Left hindlimb (tissue), 1 donor: ENCODE measurements at regions not wholly inside any gene's neighbourhood (a gene's known extent, or its start where the extent isn't known, plus 50 kb on each side); places are given as distances from the start of the nearest gene placed in this dataset.
"Not testable (repeated sequence)": the region's sequence is repeated elsewhere in the genome, so short reads cannot be mapped to it uniquely, and the experiment has no call there.

Source experiments
- DNase-seq: peaks from one replicate; pipeline ENCODE4 v3.0.0-alpha.2; 2018

- DNase-seq, result no peak
These were observed 270.6 kb upstream of the REG3G start for GRCh38 chr2:78754930-78755329.

- no peak for DNase-seq
These were observed 268.3 kb upstream of the REG3G start for GRCh38 chr2:78757191-78757590.

GRCh38 chr2:78757640-78758039 is 267.9 kb upstream of the REG3G start:
- no peak for DNase-seq

GRCh38 chr2:78758765-78759164 is 266.7 kb upstream of the REG3G start:
- DNase-seq, result not testable (repeated sequence)

GRCh38 chr2:78766459-78766858 is 259.0 kb upstream of the REG3G start:
- DNase-seq, result no peak

- no peak for DNase-seq
These were observed 257.5 kb upstream of the REG3G start for GRCh38 chr2:78768016-78768415.

GRCh38 chr2:78775291-78775690 is 250.2 kb upstream of the REG3G start:
- no peak for DNase-seq

GRCh38 chr2:78778756-78779510 is 246.6 kb upstream of the REG3G start:
- no peak for DNase-seq

GRCh38 chr2:78779761-78780160 is 245.7 kb upstream of the REG3G start:
- peak; percentile 51 for DNase-seq

- DNase-seq, result peak; percentile 36
These were observed 245.2 kb upstream of the REG3G start for GRCh38 chr2:78780256-78780655.

GRCh38 chr2:78780864-78781583 is 244.5 kb upstream of the REG3G start:
- DNase-seq, result peak; percentile 37

- DNase-seq, result no peak
These were observed 243.3 kb upstream of the REG3G start for GRCh38 chr2:78782196-78782595.

- DNase-seq, result no peak
These were observed 213.4 kb upstream of the REG3G start for GRCh38 chr2:78811955-78812610.

GRCh38 chr2:78814331-78814986 is 211.0 kb upstream of the REG3G start:
- DNase-seq, result no peak

GRCh38 chr2:78817430-78817829 is 208.1 kb upstream of the REG3G start:
- DNase-seq, result no peak

GRCh38 chr2:78832481-78832880 is 193.0 kb upstream of the REG3G start:
- no peak for DNase-seq

- DNase-seq, result no peak
These were observed 186.2 kb upstream of the REG3G start for GRCh38 chr2:78839259-78839658.

- DNase-seq, result not testable (repeated sequence)
These were observed 185.2 kb upstream of the REG3G start for GRCh38 chr2:78840311-78840710.

- DNase-seq, result no peak
These were observed 179.8 kb upstream of the REG3G start for GRCh38 chr2:78845664-78846185.

- no peak for DNase-seq
These were observed 164.0 kb upstream of the REG3G start for GRCh38 chr2:78861546-78861945.

- no peak for DNase-seq
These were observed 161.3 kb upstream of the REG3G start for GRCh38 chr2:78864205-78864604.

- DNase-seq, result no peak
These were observed 159.8 kb upstream of the REG3G start for GRCh38 chr2:78865667-78866066.

GRCh38 chr2:78870343-78870967 is 155.0 kb upstream of the REG3G start:
- no peak for DNase-seq
